HG03469 (cell line): ENCODE measurements at regions not wholly inside any gene's neighbourhood (a gene's known extent, or its start where the extent isn't known, plus 50 kb on each side); places are given as distances from the start of the nearest gene placed in this dataset.
"Not testable (repeated sequence)": the region's sequence is repeated elsewhere in the genome, so short reads cannot be mapped to it uniquely, and the experiment has no call there.

Source experiments
- ATAC-seq: cut with Tn5 transposase; IDR thresholded peaks from one replicate; pipeline ENCODE4 v1.9.1; 2021; ENCODE audit warnings: mild to moderate bottlenecking, moderate library complexity, moderate number of reproducible peaks; ENCODE audit not compliant: unreplicated experiment

- no peak for ATAC-seq
Observed at GRCh38 chr12:61161961-61162360, 1098.2 kb upstream of the USP15 start.

GRCh38 chr12:61188801-61189595 is 1071.2 kb upstream of the USP15 start:
- no peak for ATAC-seq

- no peak for ATAC-seq
Observed at GRCh38 chr12:61213646-61214045, 1046.6 kb upstream of the USP15 start.

- no peak for ATAC-seq
Observed at GRCh38 chr12:61220337-61220736, 1039.9 kb upstream of the USP15 start.

DNA sequence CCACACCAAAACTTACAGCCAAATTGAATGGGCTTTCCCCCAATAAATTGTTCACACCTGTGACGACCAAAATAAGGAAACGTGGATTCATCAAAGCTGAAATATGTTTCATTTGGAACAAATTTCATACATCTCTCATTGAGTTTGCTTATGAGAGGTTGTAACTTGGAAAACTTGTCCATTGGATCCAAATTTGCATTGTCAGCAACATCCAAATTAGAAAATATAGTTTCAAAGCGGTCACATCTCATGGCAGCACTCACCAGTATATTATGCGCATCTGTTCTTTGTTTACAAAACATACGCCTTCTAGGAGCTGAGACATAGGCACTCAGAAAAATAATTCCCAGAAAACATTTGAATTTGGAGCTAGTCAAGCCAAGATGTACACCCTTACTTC is 1028.2 kb upstream of the USP15 start:
- ATAC-seq, result no peak

DNA sequence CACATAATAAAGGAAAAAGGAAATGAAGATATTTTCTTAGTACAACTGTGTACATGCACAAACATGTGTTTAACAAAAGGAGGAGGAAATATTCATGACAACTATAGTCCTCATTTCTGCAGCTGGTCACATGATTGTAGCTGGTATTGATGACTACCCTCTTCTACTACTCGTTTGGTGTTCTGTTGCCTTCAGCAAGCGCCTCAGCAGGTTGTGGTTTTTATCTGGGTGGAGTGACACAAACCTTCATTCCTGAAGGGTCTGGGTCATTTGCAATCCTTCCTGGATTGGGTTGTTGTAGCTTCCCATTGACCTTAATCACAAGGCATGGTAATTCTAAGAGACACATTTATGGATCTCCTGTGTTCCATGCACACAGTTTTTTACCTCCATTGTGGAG is 1009.9 kb upstream of the USP15 start:
- ATAC-seq, result no peak

- no peak for ATAC-seq
Observed at GRCh38 chr12:61251076-61251475, 1009.1 kb upstream of the USP15 start.

GRCh38 chr12:61254225-61254624 is 1006.0 kb upstream of the USP15 start:
- no peak for ATAC-seq

GRCh38 chr12:61264294-61264693 is 995.9 kb upstream of the USP15 start:
- ATAC-seq, result not testable (repeated sequence)

GRCh38 chr12:61267474-61267873 is 992.7 kb upstream of the USP15 start:
- no peak for ATAC-seq

GRCh38 chr12:61272441-61272840 is 987.8 kb upstream of the USP15 start:
- ATAC-seq, result no peak

DNA sequence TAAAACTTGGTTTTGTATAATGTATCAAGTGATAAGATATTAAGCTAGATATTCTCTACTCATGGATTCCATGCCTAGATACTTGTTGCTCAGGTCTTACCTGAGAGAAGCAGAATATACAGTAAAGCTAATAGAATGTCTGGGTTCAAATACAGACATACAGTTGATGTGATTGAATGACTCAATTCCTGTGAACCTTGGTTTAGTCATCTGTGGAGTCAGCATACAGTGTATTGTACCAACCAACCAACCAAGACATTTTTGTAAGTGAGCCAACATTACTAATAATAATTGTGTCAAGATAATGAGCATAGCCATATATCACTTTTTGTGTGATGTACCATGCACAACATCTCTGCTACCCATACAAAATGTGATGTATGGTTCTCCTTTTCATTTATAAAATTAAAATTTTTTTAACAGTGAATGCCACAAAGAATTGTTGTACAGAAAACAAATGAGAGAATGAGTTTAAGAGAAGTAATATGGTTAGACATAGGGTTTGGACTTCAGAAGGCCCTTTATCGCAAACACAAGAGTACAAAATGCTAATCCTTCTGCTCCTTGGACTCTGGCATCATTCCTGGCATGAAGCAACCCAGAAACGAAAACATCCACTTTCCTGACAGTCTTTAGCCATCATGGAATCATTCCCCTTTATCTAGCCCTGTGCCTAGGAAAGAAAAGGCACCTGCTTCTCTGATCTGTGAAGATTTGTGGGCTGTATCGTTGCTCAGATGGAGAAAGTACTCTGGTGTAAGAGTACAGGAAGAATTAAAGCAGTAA is 977.2 kb upstream of the USP15 start:
- no peak for ATAC-seq

GRCh38 chr12:61290473-61290872 is 969.7 kb upstream of the USP15 start:
- no peak for ATAC-seq

DNA sequence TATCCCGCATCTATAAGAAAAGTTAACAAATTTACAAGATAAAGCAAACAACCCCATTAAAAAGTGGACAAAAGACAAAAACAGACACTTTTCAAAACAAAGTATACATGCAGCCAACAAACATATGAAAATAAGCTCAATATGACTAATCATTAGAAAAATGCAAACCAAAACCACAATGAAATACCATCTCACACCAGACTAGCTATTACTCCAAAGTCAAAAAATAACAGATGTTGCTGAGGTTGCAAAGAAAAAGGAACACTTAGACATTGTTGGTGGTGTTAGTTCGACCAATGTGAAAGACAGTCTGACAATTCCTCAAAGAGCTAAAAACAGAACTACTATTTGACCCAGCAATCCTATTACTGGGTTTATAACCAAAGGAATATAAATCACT is 968.6 kb upstream of the USP15 start:
- no peak for ATAC-seq

DNA sequence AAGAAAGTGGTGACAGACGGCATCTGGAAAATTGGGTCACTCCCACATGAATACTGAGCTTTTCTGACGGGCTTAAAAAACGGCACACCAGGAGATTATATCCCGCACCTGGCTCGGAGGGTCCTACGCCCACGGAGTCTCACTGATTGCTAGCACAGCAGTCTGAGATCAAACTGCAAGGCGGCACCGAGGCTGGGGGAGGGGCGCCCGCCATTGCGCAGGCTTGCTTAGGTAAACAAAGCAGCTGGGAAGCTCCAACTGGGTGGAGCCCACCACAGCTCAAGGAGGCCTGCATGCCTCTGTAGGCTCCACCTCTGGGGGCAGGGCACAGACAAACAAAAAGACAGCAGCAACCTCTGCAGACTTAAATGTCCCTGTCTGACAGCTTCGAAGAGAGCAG is 966.2 kb upstream of the USP15 start:
- ATAC-seq, result not testable (repeated sequence)

DNA sequence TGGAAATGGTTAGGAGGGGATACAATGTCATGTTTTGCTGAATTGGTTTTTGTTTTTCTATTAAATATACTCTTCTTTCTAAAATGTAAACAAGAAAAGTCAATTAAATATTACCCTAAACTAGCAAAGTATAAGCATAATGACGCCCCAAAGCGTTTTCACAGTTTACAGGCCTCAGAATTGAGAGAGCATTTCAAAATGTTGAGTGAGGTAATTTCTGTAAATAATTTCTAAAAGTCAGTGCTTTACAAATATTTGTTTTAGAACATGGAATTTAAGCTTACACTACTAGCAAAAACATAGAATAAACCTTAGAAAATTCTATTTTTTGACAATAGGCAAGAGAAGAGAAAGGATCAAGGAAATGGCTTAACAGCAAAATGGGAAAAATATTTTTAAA is 958.4 kb upstream of the USP15 start:
- ATAC-seq, result no peak

- ATAC-seq, result no peak
Observed at GRCh38 chr12:61302282-61302681, 957.9 kb upstream of the USP15 start.

GRCh38 chr12:61308220-61308619 is 952.0 kb upstream of the USP15 start:
- no peak for ATAC-seq

DNA sequence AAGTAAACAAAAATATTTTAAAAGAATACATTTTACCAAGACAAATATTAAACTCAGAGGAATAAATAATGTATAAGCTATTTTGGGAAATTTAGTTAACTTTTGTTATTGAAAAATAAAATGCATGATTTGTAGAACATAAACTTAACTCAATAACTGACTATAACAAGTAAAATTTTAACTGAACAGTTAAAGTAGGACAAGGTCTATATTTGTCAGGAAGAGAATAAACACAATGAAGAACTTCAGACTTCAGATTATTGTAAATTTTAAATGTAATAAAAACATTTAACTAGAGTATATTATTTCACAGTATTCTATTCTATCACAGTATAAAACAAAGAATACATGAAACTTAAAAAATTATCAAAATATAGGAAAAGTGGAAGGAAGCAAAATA is 948.8 kb upstream of the USP15 start:
- ATAC-seq, result no peak

DNA sequence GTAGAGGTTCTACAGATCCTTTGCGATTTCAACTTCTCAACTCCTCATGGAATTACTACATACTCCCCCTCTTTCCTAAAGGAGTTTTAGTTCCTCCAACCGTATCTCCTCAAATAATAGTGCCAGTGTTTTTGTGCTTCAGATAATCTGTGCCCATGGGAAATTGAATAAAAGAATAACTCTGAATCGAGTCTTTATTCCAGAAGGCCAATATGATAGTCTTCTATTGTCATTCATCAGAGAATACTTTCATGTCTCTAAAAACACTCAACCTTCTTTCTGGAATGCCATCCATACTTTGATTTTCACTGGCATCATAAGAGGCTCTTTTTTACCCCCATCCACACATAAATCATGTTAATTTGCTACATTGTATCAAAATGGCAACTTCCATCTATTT is 911.3 kb upstream of the USP15 start:
- ATAC-seq, result no peak

DNA sequence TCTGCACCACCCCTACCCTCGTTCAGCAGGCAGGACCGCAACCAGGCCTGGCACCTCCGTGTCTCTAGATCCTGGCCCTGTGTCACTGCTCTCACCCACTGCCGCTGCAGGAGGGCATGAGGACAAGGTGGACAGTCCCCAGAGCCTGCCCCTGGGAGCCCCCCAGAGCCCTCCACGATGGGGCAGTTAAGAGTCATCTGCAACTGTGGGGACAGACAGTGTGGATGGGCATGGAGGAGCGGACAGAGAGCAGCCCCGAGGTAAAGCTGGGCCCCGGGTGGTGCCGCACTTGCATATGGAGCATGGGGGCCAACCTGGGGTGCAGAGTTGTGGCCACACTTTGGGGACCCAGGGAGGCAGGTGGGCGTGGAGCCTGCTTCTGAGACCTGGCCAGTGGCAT is 905.1 kb upstream of the USP15 start:
- ATAC-seq, result no peak

DNA sequence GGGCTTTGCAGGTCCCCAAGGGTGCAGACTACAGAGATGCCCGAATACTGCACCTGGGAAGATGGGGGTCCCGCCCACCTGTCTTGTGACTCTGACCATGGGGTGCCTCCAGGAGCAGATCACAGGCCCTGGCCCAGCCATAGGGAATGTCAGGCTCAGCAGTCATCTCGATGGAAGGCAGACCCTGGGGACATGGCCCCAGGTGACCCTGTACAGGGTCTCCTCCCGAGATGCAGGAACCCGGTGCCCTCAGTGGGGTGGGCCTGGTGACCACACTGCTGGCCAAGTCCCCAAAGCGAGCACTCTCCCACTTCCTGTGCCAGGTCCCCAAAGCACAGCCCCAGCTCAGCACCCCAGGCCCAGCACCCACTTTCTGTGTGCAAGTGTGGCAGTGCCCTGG is 903.7 kb upstream of the USP15 start:
- no peak for ATAC-seq
